H1 (cell line): ENCODE measurements at regions not wholly inside any gene's neighbourhood (a gene's known extent, or its start where the extent isn't known, plus 50 kb on each side); places are given as distances from the start of the nearest gene placed in this dataset.

Experiments used
- CTCF ChIA-PET: fragments of 300-600 bp; sonication (Branson Sonifier 250); formaldehyde crosslinking; loops from one replicate; lab custom pipeline; 2021; ENCODE audit not compliant: partially characterized antibody; lab: Charles Lee
- POLR2A ChIA-PET: fragments of 300-600 bp; sonication (Branson Sonifier 250); formaldehyde crosslinking; loops from one replicate; lab custom pipeline; 2021; ENCODE audit warnings: inconsistent platforms; ENCODE audit not compliant: partially characterized antibody; lab: Charles Lee
- DNase-seq, 2 experiments: peaks; one replicate each; pipeline versions ENCODE4 v3.0.0 to v3.0.0-alpha.2; 2010 to 2022; ENCODE audit warnings: low spot score in 2 of 2, low read depth in 1 of 2, mixed read lengths in 1 of 2
- FAIRE-seq: peaks from 2 replicates; lab custom pipeline; 2011; peaks lifted over from hg19 to GRCh38; lab: Jason Lieb, UNC
- H2AFZ ChIP-seq: 2 replicates; pipeline ENCODE4 v1.8.1; 2012; ENCODE audit warnings: low read length, inconsistent platforms
- H2AK5ac ChIP-seq: 2 replicates; pipeline ENCODE4 v1.6.1; 2013; ENCODE audit warnings: low read depth, low read length
- H2BK120ac ChIP-seq: replicated peaks from 2 replicates; pipeline ENCODE3; 2013; ENCODE audit warnings: low read depth, low read length, inconsistent platforms
- H2BK12ac ChIP-seq: 2 replicates; pipeline ENCODE4 v1.6.1; 2013; ENCODE audit warnings: low read depth, low read length
- H2BK15ac ChIP-seq: 2 replicates; pipeline ENCODE4 v1.6.1; 2013; ENCODE audit warnings: low read length
- H2BK20ac ChIP-seq: 2 replicates; pipeline ENCODE4 v1.6.1; 2013; ENCODE audit warnings: low read length
- H2BK5ac ChIP-seq: 2 replicates; pipeline ENCODE4 v1.6.1; 2013; ENCODE audit warnings: low read depth, low read length
- H3K14ac ChIP-seq: 2 replicates; pipeline ENCODE4 v1.6.1; 2013; ENCODE audit warnings: inconsistent platforms; ENCODE audit not compliant: insufficient read length
- H3K18ac ChIP-seq: 2 replicates; pipeline ENCODE4 v1.6.1; 2013; ENCODE audit warnings: low read length; ENCODE audit errors: extremely low read depth
- H3K23ac ChIP-seq: 2 replicates; pipeline ENCODE4 v1.6.1; 2013; ENCODE audit warnings: inconsistent platforms; ENCODE audit not compliant: insufficient read length
- H3K23me2 ChIP-seq: 2 replicates; pipeline ENCODE4 v1.6.1; 2013; ENCODE audit warnings: low read depth, low read length
- H3K27ac ChIP-seq: 2 replicates; pipeline ENCODE4 v1.6.1; 2011; ENCODE audit warnings: low read depth, low read length, inconsistent platforms
- H3K27me3 ChIP-seq, 4 experiments: replicated peaks in 1 of 4; 1 replicate in 1 of 4; 2 replicates in 3 of 4; pipeline versions ENCODE4 v1.6.1 to v1.8.1; 2011 to 2013; ENCODE audit warnings: low read length in 3 of 4, mild to moderate bottlenecking in 3 of 4, inconsistent platforms in 2 of 4, mixed read lengths in 2 of 4, moderate library complexity in 1 of 4; ENCODE audit not compliant: control insufficient read depth in 3 of 4, insufficient read depth in 3 of 4; ENCODE audit errors: extremely low read depth in 1 of 4
- H3K36me3 ChIP-seq, 4 experiments: 2 replicates each; pipeline versions ENCODE4 v1.6.1 to v1.8.1; 2011 to 2013; ENCODE audit warnings: mild to moderate bottlenecking in 4 of 4, low read length in 3 of 4, moderate library complexity in 2 of 4, control low read depth in 1 of 4, inconsistent platforms in 1 of 4; ENCODE audit not compliant: insufficient read depth in 4 of 4, control insufficient read depth in 2 of 4
- H3K4ac ChIP-seq: replicated peaks from 2 replicates; pipeline ENCODE3; 2013; ENCODE audit warnings: low read length, low read depth, mixed read lengths, inconsistent platforms; ENCODE audit not compliant: insufficient read length
- H3K4me1 ChIP-seq, 4 experiments: replicated peaks in 1 of 4; 1 replicate in 1 of 4; 2 replicates in 3 of 4; pipeline versions ENCODE4 v1.6.1 to v1.8.1; 2011 to 2013; ENCODE audit warnings: low read length in 3 of 4, inconsistent platforms in 2 of 4, mixed read lengths in 1 of 4; ENCODE audit not compliant: insufficient read depth in 4 of 4, control insufficient read depth in 3 of 4
- H3K4me2 ChIP-seq, 2 experiments: 2 replicates each; pipeline versions ENCODE4 v1.6.1 to v1.8.1; 2011 to 2013; ENCODE audit warnings: low read depth in 2 of 2, low read length in 2 of 2, control low read depth in 1 of 2, inconsistent platforms in 1 of 2, mild to moderate bottlenecking in 1 of 2; ENCODE audit not compliant: insufficient read depth in 1 of 2
- H3K4me3 ChIP-seq, 4 experiments: fragments of 200-600, 300-600 bp in 1 of 4; sonication (generic), shearing (Covaris generic), sonication (Bioruptor Twin) in 1 of 4; 2 replicates each; pipeline versions ENCODE4 v1.5.1 to v1.8.1; 2011 to 2016; ENCODE audit warnings: low read length in 4 of 4, low read depth in 3 of 4, control low read depth in 2 of 4, inconsistent platforms in 2 of 4, mild to moderate bottlenecking in 2 of 4, mixed read lengths in 1 of 4, moderate library complexity in 1 of 4; ENCODE audit not compliant: insufficient read depth in 2 of 4; ENCODE audit errors: extremely low read depth in 1 of 4
- H3K56ac ChIP-seq: replicated peaks from 2 replicates; pipeline ENCODE3; 2013; ENCODE audit warnings: low read depth, mild to moderate bottlenecking, mixed read lengths, low read length, inconsistent platforms; ENCODE audit not compliant: insufficient read length
- H3K79me1 ChIP-seq: 2 replicates; pipeline ENCODE4 v1.6.1; 2013; ENCODE audit warnings: low read depth, low read length, control low read depth
- H3K79me2 ChIP-seq, 2 experiments: 2 replicates each; pipeline versions ENCODE4 v1.6.1 to v1.8.1; 2012 to 2013; ENCODE audit warnings: low read length in 2 of 2, mild to moderate bottlenecking in 2 of 2, inconsistent platforms in 1 of 2; ENCODE audit not compliant: insufficient read depth in 2 of 2, control insufficient read depth in 1 of 2
- H3K9ac ChIP-seq, 4 experiments: replicated peaks in 1 of 4; 1 replicate in 1 of 4; 2 replicates in 3 of 4; pipeline versions ENCODE4 v1.6.1 to v1.8.1; 2011 to 2013; ENCODE audit warnings: low read depth in 3 of 4, low read length in 3 of 4, control low read depth in 2 of 4, mild to moderate bottlenecking in 2 of 4, moderate library complexity in 2 of 4, inconsistent platforms in 1 of 4; ENCODE audit errors: extremely low read depth in 1 of 4
- H3K9me3 ChIP-seq, 2 experiments: 2 replicates each; pipeline versions ENCODE4 v1.6.1 to v1.8.1; 2012 to 2013; ENCODE audit warnings: mild to moderate bottlenecking in 2 of 2, moderate library complexity in 2 of 2, control low read depth in 1 of 2, inconsistent platforms in 1 of 2, low read depth in 1 of 2, low read length in 1 of 2, mixed read lengths in 1 of 2; ENCODE audit not compliant: insufficient read depth in 2 of 2
- H4K20me1 ChIP-seq, 2 experiments: replicated peaks in 1 of 2; 2 replicates each; pipeline versions ENCODE3 to v1.8.1; 2011 to 2013; ENCODE audit warnings: inconsistent platforms in 2 of 2, low read length in 2 of 2, mild to moderate bottlenecking in 1 of 2; ENCODE audit not compliant: insufficient read depth in 2 of 2, control insufficient read depth in 1 of 2
- H4K5ac ChIP-seq: 2 replicates; pipeline ENCODE4 v1.6.1; 2013; ENCODE audit warnings: low read length, low read depth, mixed read lengths, inconsistent platforms; ENCODE audit not compliant: insufficient read length
- H4K8ac ChIP-seq: 2 replicates; pipeline ENCODE4 v1.8.0; 2013; ENCODE audit warnings: mild to moderate bottlenecking, moderate library complexity, low read length, inconsistent platforms; ENCODE audit not compliant: insufficient read depth; ENCODE audit errors: extremely low read depth
- H4K91ac ChIP-seq: replicated peaks from 2 replicates; pipeline ENCODE3; 2013; ENCODE audit warnings: low read length, mixed read lengths, inconsistent platforms; ENCODE audit not compliant: insufficient read length
- CBX5 ChIP-seq: fragments of 300-800, 300-1000 bp; sonication (generic); IDR thresholded peaks from 2 replicates; pipeline ENCODE4 v1.7.1; 2016; ENCODE audit warnings: antibody characterized with exemption, low read length, low read depth
- JUND ChIP-seq: IDR thresholded peaks from 2 replicates; pipeline ENCODE4 v1.6.1; 2011; ENCODE audit warnings: mild to moderate bottlenecking, improper control_type of control experiment, low read length
- KDM5A ChIP-seq: fragments of 200-600 bp; IDR thresholded peaks from 2 replicates; pipeline ENCODE4 v1.7.1; 2012; ENCODE audit warnings: mild to moderate bottlenecking, low read length, inconsistent platforms, mixed read lengths
- WGBS, 2 experiments: shearing (Covaris generic) in 1 of 2; methylation state at CpG; one replicate each; pipeline versions ENCODE4 v1.1.6 to v1.1.7; 2013 to 2015; ENCODE audit warnings: low lambda C conversion rate in 2 of 2, mixed read lengths in 2 of 2, inconsistent platforms in 1 of 2, low coverage in 1 of 2, missing lambda C conversion rate in 1 of 2; ENCODE audit not compliant: insufficient replicate concordance in 2 of 2, insufficient coverage in 1 of 2, insufficient read length in 1 of 2; ENCODE audit errors: extremely low coverage in 1 of 2, missing lambda C conversion rate in 1 of 2; 5-methylcytosine and 5-hydroxymethylcytosine counted together

DNA sequence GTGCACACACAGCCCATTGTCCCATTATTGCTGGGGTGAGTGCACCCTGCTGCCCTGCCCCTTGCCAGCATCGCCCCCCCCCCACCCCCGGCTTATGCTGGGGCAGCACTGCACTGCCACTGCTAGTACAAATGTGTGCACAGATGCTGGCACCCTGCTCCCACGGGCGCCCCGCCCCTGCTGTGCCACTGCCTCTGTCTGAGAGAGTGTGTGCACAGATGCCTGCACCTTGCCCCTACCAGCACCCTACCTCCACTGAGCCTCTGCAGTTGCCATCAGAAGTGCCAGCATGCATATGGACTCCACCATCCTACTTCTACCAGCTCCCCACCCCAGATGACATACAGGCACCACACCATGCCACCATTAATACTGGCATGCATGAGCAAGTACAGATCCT is 454.6 kb upstream of the KHDRBS2 start:
- FAIRE-seq = no peak
- no peak overlapping the region for H3K4me3 ChIP-seq
- TF ChIP-seq JUND = no peak
- no peak for TF ChIP-seq KDM5A
- no peak for TF ChIP-seq CBX5

More for the DNA sequence above, 454.6 kb upstream of the KHDRBS2 start:
- no peak overlapping the region for H4K5ac ChIP-seq
- no peak overlapping the region for H3K23ac ChIP-seq
- H2BK12ac ChIP-seq = no peak overlapping the region
- H3K18ac ChIP-seq = 0 out of 2 replicates have a peak overlapping the region, but pooled peaks have one; percentile 0
- H3K14ac ChIP-seq = peak overlapping the region; percentile 16
- 100% methylated on average over 3 of the region's 5 CpGs; no CpG with 5 or more reads in 1 of the 2 experiments for WGBS, 2 experiments
- no peak overlapping the region for H3K4me2 ChIP-seq
- no peak overlapping the region for H3K27ac ChIP-seq
- H2AK5ac ChIP-seq = no peak overlapping the region
- peak overlapping the region; percentile 91 for H3K4ac ChIP-seq
- H3K9me3 ChIP-seq = no peaks in the 10 kb centered on the region
- no peaks in the 10 kb centered on the region for H3K36me3 ChIP-seq
- no peak overlapping the region for H3K56ac ChIP-seq
- no peak overlapping the region for H2BK120ac ChIP-seq
- no peaks in the 10 kb centered on the region for H4K20me1 ChIP-seq
- no peak overlapping the region for H2BK5ac ChIP-seq
- H3K23me2 ChIP-seq = no peaks in the 10 kb centered on the region
- 0 out of 7 replicates have a peak, but pooled peaks cover 0 to 3% (median 0%) of the 10 kb centered on the region in 4 experiments for H3K4me1 ChIP-seq
- no peak overlapping the region for H2BK20ac ChIP-seq
- H4K91ac ChIP-seq = peak overlapping the region; percentile 6
- no peaks in the 10 kb centered on the region for H3K79me2 ChIP-seq
- 0 out of 2 replicates have a peak overlapping the region, but pooled peaks have one; percentile 24 for H2AFZ ChIP-seq
- H2BK15ac ChIP-seq = no peak overlapping the region; the same call in 1 of the 2 replicates
- no peak overlapping the region for H3K9ac ChIP-seq
- ChIA-PET CTCF (no interaction called here), POLR2A (interaction anchor here (1.3 kb wide), 1 partner anchor 12 kb away, joined by 3 read pairs; no protein-coding TSS in a partner anchor)
- H3K79me1 ChIP-seq = no peaks in the 10 kb centered on the region
- 0 out of 2 replicates have a peak overlapping the region, but pooled peaks have one; percentile 3 for H4K8ac ChIP-seq
- H3K27me3 ChIP-seq = no peaks in the 10 kb centered on the region
- no peak for DNase-seq
